NCI-H1930 (cell line): ENCODE measurements at regions not wholly inside any gene's neighbourhood (a gene's known extent, or its start where the extent isn't known, plus 50 kb on each side); places are given as distances from the start of the nearest gene placed in this dataset.
"Not testable (repeated sequence)": the region's sequence is repeated elsewhere in the genome, so short reads cannot be mapped to it uniquely, and the experiment has no call there.

Source experiments
- DNase-seq, 2 experiments: peaks; one replicate each; lab custom pipeline; 2025; lab: John Stamatoyannopoulos, UW

DNA sequence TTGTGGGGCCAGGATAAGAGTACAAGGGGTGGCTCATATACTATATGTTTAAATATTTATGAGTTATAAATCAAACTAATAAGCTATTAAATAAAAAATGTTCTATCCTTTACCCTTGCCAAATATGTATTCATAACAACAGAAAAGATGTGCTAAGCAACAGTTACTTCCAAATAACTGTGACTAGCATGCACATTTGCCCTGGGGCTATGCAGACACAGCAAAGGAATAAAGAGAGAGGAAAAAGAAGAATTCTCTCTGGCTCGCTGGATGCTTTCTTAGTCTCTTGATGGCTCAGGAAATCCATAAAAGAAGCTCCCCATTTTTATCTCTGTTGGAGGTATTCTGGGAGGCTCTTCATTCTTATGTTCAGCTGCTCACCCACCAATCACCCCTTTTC is 182.4 kb upstream of the ATP10B start:
- no peak for DNase-seq

DNA sequence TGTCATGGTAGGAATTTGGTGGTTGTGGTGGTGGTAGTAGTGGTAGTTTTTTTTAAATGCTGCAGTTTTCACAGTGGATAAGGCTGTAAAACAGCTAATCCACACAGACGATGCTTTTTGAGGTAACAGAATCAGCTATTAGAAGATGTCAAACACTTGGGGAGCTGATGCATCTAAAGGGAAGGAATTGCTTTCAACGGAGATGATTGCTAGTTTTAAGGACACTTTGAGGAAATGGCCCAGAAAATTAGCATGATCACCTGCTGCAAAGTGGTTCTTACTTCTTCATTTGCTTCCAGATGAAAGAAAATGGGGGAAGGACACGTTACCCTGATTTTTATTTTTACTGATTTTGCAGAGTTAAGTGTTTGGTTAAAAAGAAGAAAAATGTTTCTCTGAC is 178.2 kb upstream of the ATP10B start:
- DNase-seq = no peak

DNA sequence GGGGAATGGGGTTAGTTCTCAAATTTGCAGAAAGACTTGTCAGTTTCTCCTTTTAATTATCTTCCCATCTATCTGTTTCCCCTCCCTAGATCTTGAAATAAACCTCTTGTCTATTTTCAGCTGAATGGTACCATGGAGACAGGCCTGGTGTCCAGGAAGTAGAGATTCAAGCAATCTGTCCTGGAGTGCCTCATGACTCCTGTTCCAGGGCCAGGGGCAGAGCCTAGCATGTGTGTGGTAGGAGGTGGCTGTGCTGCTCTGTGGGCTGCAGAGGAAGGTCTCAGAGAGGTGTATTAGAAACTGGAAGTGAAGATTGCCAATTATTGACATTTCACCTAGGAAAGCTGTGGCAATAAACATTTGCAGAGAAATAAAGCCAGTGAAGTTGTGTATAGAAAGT is 175.8 kb upstream of the ATP10B start:
- DNase-seq = no peak

DNA sequence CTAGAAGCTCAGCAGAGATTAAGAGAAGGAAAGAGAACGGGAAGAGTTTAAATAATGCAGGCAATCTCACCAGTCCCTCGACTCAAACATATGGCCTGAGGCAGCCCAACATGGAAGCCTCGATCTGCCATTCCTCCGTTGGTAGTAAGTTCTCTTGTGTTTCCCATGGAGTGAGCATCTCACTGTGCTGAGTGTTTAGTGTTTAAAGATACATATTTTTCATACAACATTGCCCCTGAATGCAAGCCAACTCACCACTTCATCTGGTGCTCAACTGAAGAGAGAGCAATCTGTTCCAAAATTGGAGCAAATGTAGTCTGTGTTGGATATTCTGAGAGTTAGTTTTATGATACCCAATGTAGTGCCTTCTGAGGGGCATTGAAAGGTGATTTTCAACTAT is 171.5 kb upstream of the ATP10B start:
- no peak for DNase-seq

DNA sequence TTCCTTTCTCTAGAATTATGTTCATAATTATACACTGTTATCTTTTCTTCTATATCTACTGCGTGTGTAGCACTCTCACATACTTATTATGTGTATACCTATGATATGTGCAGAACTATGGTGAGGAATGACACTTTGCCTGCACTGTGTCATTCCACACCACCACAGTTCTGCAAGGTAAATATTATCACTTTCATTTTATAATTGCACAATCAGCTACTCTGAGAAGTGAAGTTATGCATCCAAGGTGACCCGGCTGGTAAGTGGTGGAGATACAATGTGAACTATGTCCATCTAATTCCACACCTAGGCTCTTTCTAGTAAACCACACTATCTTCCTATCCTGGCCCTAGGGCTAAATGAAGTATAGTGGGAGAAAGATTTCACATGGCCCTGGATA is 170.1 kb upstream of the ATP10B start:
- no peak for DNase-seq

DNA sequence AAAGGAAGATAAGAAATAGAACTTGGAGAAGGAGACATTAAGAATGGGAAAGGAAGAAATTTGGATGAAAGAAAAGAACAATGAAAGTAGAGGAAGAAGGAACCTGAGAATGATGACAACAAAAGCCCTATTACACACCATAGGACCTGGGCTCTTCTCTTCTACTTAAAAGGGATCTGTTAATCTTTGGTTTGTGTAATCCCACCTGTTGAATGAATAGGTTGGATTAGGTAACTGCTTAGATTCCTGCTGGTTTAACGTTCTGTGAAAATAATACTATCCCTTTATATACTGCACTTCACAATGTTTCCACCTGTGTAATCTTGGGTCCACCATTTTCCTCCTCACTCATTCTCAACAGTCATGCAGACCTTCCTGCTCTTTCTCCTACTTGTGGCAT is 157.8 kb upstream of the ATP10B start:
- no peak for DNase-seq

DNA sequence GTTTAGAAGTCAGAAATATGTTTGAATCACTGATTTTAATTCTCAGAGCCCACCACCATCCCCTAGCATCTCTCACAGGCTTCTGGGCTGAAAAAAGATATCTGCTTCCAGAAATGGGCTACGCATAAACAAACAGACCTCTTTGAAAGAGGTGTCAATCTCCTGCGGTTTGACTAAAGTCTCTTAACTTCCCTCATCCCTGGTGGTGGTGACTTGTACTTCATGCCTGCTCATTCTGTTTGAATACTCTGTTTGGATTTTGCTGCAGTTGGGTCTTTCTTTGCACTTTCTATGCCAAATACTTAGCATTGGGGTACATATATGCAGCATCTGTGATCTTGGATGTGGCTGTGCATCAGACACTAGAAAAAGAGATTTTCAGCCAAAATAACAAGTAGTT is 157.2 kb upstream of the ATP10B start:
- no peak for DNase-seq

DNA sequence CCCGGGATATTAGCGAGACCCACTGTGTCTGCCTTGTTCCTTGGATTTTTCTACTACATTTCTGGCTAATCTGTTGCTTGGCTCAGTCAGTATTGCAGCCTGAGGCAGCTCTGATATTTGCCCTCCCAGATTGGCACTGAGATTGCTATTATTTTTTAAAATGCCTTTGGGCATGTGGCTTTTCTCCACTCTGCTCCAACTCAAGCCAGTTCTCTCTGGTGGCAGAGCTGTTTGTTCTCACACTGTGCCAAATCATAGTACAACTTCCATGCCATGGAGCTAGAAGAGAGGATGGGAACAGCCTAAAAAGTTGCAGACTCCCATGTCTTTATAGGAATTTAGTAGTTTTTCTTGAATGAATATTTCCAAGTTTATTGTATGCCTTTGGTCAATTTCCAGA is 155.9 kb upstream of the ATP10B start:
- no peak for DNase-seq

DNA sequence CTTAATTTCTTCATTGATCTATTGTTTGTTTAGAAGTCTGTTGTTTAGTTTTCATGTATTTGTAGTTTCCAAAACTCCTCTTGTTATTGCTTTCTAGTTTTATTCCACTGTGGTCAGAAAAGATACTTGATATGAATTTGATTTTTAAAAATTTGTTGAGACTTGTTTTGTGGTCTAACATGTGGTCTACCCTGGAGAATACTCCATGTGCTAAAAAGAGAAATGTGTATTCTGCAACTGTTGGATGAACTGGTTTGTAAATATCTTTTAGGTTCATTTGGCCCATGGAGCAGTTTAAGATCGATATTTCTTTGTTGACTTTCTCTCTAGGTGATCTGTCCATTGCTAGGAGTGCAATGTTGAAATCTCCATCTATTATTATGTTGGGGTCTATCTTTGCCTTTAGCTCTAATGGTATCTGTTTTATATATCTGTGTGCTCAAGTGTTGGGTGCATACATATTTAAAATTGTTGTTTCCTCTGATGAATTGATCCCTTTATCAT is 150.6 kb upstream of the ATP10B start:
- DNase-seq = no peak

DNA sequence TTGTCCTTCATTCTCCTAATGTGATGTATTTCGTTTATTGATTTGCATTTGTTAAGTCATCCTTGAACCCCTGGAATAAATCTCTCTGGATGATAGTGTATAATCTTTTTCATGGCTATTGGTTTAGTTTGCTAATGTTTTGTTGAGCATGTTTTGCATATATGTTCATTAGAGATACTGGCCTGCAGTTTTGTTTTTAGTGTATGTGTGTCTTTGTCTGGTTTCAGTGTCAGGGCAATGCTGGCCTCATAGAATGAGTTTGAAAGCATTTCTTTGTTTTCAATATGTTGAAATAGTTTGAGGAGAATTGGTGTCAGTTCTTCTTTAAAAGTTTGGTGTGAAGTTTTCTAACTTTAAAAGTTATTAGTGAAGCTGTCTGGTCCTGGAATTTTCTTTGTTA is 149.6 kb upstream of the ATP10B start:
- no peak for DNase-seq

DNA sequence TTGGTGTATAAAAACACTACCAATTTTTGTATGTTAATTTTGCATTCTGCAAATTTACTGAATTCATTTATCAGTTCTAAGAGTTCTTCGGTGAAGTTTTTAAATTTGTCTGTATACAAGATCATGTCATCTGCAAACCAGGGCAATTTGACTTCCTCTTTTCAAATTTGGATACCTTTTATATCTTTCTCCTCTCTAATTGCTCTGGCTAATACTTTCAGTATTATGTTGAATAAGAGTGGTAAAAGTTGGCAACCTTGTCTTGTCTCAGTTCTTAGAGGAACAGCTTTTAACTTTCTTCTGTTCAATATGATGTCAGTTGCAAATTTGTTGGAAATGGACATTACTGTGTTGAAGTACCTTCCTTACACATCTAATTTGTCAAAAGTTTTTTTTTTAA is 149.1 kb upstream of the ATP10B start:
- not testable (repeated sequence) for DNase-seq

DNA sequence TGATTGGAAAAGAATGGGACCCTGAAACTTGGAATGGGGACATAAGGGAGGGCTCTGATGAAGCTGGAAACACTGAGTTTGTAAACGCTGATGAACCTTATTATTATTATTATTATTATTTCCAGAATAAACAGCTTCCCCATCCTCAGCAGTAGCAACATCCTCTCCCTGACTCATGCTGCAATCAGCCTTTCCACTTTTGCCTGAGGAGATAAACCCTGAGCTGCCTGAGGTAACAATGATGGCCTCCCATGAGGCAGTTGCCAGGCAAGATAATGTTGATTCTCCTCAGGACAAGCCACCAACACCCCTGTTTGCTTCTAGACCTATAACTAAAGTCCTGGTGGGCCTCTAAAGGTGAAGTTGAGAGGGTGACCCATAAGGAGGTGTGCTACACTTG is 139.2 kb upstream of the ATP10B start:
- no peak for DNase-seq

DNA sequence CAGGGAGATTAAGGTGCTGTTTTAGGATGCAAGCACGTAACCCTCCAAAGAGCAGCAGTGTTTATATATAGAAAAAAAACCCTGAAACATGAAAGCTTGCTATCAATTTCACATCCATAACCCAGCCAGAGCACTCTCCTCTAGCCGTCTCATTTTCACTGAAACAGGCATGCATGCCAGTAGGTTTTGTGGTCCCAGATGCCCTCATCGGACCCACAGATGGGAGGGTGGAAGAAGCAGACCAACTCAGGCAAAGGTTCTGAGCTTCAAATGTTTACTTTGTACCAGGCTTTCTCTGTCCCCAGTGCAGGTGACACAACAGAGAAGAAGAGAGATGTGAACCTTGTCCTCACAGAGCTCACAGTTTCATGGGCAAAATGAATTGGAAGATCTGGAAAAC is 127.4 kb upstream of the ATP10B start:
- DNase-seq = no peak

DNA sequence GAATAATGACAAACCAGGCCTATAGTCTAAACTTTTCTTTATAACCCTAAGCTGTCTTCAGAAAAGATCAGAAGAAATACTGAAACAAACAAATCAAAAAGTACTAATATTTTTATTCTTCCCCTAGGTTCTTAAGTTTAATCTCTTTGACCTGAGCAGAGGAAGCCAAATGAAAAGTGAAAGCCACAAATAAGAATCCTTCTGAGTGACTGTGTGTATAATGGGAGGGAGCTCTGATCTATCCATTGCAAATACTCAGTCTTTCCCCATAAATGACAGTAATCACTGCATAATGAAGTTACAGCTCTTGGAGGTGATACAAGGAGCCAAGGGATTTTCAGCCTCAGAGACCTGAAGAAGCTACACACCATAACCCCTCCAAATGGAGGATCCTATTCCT is 126.9 kb upstream of the ATP10B start:
- no peak for DNase-seq

DNA sequence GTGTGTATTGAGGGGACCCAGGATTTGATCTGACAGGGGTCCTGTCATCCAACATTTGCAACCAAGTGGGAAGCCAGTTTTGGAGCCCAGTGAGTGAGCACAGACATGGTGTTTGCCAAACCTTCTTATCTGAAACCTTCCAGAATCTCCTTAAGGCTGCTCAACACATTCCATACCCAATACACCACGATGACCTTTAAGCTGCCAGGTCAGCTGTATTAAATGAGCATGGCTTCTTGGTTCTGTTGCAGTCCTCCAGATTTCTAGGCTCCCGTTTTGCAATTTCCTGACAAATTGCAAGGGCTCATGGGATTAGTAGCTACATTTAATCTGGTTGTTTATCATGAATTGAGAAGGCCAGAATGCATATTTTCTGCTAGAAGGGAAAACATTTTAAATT is 124.2 kb upstream of the ATP10B start:
- no peak for DNase-seq

DNA sequence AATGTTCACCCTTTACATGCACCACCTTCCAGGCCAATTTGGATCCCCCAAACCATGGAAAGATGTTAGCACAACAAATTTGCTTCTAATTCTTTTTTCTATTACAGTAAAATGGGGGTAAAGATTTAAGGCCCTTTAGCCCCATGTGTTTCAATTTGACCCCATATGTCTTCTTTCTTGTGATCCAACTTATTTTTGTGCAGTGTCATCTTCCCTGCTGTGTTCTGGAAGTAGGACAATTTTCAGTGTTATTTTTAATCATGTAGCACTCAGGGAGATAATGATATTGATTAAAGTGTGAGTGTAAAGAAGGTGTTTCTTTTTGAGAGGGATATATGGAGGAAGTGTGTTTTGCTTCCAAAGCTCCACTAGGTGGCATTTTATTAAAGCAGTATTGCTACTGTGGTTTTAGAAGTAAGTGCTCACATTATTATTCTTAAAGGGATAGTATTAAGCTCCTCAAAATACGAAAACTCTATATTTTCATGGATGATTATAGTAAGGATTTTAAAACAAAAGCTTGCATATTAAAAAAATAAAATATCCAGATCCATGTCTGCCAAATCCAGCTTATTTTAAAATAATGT is 118.7 kb upstream of the ATP10B start:
- no peak for DNase-seq

DNA sequence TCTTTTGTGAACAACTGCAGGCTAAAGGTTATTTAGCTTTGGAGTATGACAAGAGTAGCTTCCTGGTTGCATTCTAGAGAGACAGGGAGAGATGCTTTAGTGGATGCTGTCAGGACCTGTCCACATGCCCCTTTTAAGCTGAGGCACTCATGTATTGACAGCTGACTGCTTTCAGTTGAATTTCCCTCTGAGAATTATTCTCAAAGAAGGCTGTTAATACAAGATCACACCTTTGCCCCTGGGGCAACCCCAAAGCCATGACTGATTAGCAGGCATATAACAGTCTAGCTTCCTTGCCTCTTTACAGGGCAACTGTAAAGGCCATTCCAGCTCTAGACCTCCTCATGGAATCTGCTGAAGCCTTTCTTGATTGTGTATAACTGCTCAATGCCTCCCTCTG is 117.6 kb upstream of the ATP10B start:
- no peak for DNase-seq

DNA sequence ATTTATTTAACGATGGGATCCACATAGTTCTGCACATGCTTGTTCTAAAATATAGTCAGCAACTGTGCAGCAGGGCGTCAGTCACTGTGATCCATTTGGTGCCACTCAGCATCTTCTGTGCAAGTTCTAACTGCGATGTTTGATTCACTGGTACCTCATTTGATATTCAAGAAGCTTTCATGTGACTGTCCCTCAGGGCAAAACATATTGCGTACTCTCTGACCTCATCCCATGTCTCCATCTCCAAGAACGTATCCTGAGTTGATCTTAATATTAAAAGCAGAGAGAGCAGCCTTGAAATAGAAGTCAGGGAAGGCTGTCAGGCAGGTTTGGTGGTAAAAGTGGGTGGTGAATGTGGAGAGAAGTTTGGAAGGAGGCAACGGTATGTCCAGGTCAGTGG is 116.5 kb upstream of the ATP10B start:
- DNase-seq = no peak

DNA sequence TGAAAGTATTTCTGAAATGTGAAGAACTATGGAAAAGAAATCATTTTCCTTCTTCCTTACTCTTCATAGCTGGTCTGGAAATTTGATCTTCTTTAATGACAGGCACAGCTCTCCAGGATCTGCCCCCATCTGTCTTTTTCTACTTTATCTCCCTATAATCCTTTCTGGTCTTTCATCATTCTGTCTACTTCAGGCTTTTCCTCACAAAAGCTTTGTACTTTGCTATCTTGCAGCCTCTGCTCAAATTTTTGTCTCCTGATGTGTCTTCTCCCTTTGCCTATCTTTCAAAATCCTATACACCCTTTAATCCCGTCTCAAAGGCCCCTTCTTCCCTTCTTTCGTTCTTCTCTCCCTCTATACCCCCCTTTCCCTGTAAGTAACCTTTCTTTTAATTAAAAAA is 114.9 kb upstream of the ATP10B start:
- DNase-seq = no peak

DNA sequence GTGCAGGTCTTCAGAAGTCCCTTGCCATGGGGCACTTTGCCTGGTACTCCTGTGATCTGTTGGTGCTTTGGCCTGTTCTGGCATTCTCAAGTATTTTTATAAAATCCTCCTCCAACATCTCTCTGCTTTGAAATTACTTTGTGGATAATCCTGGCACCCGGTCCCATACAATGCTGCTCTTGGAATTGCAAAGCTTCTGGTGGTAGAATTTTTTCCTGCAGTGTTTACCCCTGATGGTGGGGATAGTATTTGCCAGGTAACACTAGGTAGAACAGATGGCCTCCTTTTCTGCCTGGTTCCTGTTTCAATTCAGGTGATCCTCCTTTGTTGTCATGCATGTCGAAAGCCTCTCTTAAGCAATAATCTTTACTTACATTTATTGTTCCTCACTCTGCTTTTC is 109.8 kb upstream of the ATP10B start:
- no peak for DNase-seq

DNA sequence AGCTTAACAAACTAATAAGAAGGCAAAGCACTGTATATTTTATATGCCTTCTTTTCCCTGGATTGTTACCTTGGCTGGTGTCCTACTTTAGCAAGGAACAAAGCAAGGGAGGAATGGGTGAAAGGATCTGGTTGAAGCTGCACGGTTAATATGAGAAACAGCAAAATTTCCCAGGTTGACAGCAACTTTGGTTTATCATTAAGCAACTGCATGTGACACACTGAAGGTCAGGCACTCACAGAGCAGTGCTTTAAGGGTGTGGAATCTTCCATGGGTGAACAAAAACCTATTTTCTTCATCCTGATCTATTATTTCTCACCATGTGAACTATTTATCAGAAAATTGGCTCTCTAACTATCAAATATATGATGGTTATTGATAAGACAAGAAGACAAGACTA is 109.0 kb upstream of the ATP10B start:
- DNase-seq = no peak

DNA sequence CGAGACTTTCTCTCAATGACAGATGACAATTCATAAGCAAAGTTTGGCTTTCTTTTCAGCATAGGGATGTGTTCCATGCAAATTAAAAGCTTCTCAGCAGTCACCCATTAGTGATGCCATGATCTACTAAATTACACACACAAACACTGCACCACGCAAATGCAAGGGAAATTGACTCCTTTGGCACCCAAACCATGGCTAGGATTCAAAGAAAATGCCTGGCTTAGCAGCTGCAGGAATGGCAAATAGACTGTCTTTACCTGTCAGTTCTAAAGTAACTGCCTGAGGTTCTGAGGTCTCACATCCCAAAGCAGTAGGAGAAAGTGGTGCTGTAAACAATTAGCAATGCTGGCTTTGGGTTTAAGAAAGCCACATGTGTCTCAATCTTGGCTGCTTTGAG is 108.6 kb upstream of the ATP10B start:
- no peak for DNase-seq

DNA sequence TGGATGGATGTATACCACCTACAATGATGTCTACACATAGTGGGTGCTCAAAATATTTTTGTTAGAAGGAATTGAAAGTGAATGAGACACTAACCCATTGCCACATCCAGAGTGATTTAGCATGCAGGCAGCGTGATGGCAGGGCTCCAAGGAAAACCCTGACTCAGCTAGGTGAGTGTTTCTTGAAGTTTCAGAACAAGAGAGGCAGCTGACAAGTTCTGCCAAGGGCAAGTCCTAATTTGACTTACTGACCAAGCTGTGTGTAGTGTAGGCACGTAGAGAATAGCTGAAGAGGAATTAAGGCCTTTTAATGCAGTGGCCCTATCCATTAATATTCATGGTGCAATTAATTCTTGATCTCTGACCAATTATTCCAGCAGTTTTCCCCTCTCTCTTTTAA is 107.8 kb upstream of the ATP10B start:
- DNase-seq = no peak

DNA sequence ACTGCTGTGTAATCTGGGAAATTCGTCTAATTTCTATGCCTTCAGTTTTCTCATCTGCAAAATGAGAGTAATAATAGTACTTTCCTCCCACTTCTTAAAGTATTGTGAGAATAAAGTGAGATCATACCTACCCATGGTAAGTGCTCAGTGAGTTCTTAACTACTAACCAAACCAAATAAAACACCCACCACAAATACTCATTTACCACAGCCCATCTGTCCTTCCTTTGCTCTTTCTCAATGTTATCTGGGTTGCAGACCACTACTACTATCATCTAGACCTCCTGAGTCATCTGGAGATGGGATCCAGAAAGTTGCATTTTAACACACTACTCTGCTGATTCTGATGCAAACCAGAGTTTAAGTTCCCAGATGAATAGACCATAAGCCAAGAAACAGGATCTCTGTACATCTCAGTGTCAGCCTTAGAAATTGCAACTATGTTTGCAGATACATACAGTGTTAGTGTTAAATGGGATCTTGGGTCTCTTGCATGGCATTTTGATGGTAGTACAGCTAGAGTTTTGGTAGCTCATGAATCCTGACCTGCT is 105.4 kb upstream of the ATP10B start:
- no peak for DNase-seq

DNA sequence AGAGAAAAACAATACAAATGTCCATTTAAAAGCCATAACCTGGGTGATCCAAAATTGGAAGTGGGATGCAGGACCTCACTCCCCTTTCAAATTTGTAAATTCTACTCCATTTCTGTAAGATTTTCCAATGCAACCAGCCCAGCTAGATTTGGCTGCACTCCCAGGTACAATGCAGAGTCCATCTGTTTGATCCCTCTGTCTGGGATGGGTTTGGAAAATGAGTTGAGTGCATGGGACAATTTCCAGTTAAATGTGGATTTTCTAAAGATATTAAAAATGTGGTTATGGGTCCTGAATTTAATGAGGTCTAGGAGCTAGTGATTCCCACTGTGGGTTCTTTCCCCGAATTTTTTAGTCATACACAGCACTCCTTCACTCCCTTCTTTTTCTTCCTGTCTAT is 104.0 kb upstream of the ATP10B start:
- no peak for DNase-seq
